ENCODE measurements at regions not wholly inside any gene's neighbourhood (a gene's known extent, or its start where the extent isn't known, plus 50 kb on each side); places are given as distances from the start of the nearest gene placed in this dataset.

DNA sequence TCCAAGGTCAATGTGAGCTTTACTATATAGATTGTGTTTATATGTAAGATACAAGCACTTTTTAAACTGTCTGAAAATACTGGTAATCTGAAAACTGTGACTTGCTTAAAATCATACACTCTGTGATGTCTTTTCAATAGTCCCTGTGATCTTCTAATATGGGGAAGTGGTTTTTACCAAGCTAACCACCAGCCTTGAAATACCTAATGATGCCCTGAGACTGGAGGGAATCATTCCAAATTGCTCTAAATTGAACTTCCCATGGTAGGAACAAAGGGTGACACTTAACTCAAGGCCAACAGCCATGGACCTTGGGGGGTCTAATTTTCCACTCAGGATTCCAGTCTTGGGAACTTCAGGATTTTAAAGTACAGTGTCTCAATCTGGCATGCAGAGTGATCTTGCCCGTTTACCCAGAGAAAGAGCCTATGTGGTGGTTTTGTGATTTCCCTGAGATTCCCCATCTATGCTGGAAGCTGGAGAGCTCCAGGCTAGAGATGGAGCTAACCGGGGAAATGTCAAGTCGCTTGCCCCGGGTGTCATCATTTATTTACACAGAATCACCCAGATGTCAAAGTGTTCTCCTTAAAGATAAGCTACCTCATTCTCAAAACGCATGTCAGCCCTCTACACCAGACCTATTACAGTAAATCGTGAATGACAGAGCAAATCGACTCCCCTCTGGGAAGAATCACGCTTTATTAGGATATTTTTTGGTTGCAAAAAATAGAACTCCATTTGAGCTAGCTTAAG is 198.5 kb downstream of the SP3 start:
- Mint-ChIP-seq H3K27ac (no peak overlapping the region), H3K36me3 (ENCODE audit: insufficient read depth in 1 of 3, low read depth in 3 of 3) (no peaks in the 10 kb centered on the region; a peak in 1 of 7 replicates), H3K4me1 (peaks cover 40% of the 10 kb centered on the region in 2 experiments), H3K4me3 (no peak overlapping the region), H3K9me3 (no peaks in the 10 kb centered on the region; a peak in 2 of 5 replicates), H3K27me3 (ENCODE audit: low read depth) (no peaks in the 10 kb centered on the region)
- Histone ChIP-seq H3K14ac (ENCODE audit: insufficient read depth, low read length) (no peak overlapping the region), H3K79me2 (ENCODE audit: insufficient read depth, low read length) (no peaks in the 10 kb centered on the region), H2BK12ac (ENCODE audit: insufficient read length, low read depth, low read length) (no peak overlapping the region), H4K91ac (ENCODE audit: insufficient read length, low read depth, low read length) (no peak overlapping the region), H3T11ph (ENCODE audit: low read length) (no peak overlapping the region), H3K4ac (ENCODE audit: low read depth, low read length) (no peak overlapping the region), H2BK15ac (ENCODE audit: low read depth, low read length) (no peak overlapping the region), H3K79me1 (ENCODE audit: insufficient read depth, low read depth, low read length, poor library complexity, severe bottlenecking) (no peaks in the 10 kb centered on the region), H3K9me3 (ENCODE audit: control insufficient read depth, low read depth, low read length) (no peaks in the 10 kb centered on the region), H3K27ac (ENCODE audit: insufficient read length, low read depth, low read length) (no peak overlapping the region), H3K23me2 (ENCODE audit: insufficient read length, low read depth, low read length, poor library complexity, severe bottlenecking) (no peaks in the 10 kb centered on the region), H3K23ac (ENCODE audit: insufficient read length, low read depth, low read length) (no peak overlapping the region), H2BK120ac (ENCODE audit: low read depth, low read length, poor library complexity, severe bottlenecking) (no peak overlapping the region), H4K20me1 (ENCODE audit: control insufficient read depth, insufficient read depth, insufficient read length) (no peaks in the 10 kb centered on the region), H4K5ac (ENCODE audit: insufficient read length, low read depth, low read length) (no peak overlapping the region), H2BK5ac (ENCODE audit: insufficient read length, low read length) (no peak overlapping the region), H3K18ac (ENCODE audit: insufficient read length, low read depth, low read length) (no peak overlapping the region), H3K56ac (ENCODE audit: insufficient read length, low read depth, low read length) (no peak overlapping the region), H3K4me2 (ENCODE audit: insufficient read depth, insufficient read length, low read length) (no peak overlapping the region), H2AFZ (ENCODE audit: low read length) (no peak overlapping the region), H3K4me1 (ENCODE audit: insufficient read depth, low read length) (peaks cover 7% of the 10 kb centered on the region; the same call in 1 of the 2 replicates), H3K27me3 (ENCODE audit: insufficient read depth, low read length) (no peaks in the 10 kb centered on the region), H4K8ac (replicated peaks; ENCODE audit: insufficient read length, low read depth, low read length) (no peak overlapping the region), H2BK20ac (ENCODE audit: low read depth, low read length, poor library complexity, severe bottlenecking) (no peak overlapping the region), H3K9ac (ENCODE audit: extremely low read depth, insufficient read length, low read length) (no peak overlapping the region), H2AK5ac (ENCODE audit: insufficient read length, low read length) (no peak overlapping the region)
- no peak for TF ChIP-seq CTCF (conservative IDR thresholded peaks at IDR 0.05)
- no peak for DNase-seq
- no CpG with 5 or more reads among the region's 8 CpGs for WGBS (ENCODE audit: extremely low coverage, insufficient read length, low lambda C conversion rate)
